Tibial nerve (tissue), 4 donors: ENCODE measurements at regions not wholly inside any gene's neighbourhood (a gene's known extent, or its start where the extent isn't known, plus 50 kb on each side); places are given as distances from the start of the nearest gene placed in this dataset.

Experiments
- DNase-seq, 2 donors: peaks; one replicate each; pipeline ENCODE4 v3.0.0-alpha.2; 2019; ENCODE audit warnings: low spot score in 2 of 2
- H3K27ac ChIP-seq, 4 donors: fragments of 200-600 bp; sonication (generic) in 3 of 4; one replicate each; pipeline ENCODE4 v1.5.1; 2017 to 2019; ENCODE audit warnings: mild to moderate bottlenecking in 1 of 4
- H3K27me3 ChIP-seq, 2 donors: fragments of 200-600 bp; sonication (generic) in 1 of 2; one replicate each; pipeline versions ENCODE4 v1.5.1 to v1.6.0; 2017 to 2019
- H3K36me3 ChIP-seq, 3 donors: fragments of 200-600 bp; sonication (generic); one replicate each; pipeline ENCODE4 v1.5.1; 2018 to 2019
- H3K4me1 ChIP-seq, 4 donors: fragments of 200-600 bp; sonication (generic) in 3 of 4; one replicate each; pipeline ENCODE4 v1.5.1; 2017 to 2019
- H3K4me3 ChIP-seq, 4 donors: fragments of 200-600 bp; sonication (generic) in 3 of 4; one replicate each; pipeline ENCODE4 v1.5.1; 2017 to 2019; ENCODE audit warnings: mild to moderate bottlenecking in 1 of 4, moderate library complexity in 1 of 4
- H3K9me3 ChIP-seq, 4 donors: fragments of 200-600 bp; sonication (generic) in 3 of 4; one replicate each; pipeline ENCODE4 v1.5.1; 2017 to 2019
- EP300 ChIP-seq, 2 donors: sonication (generic); formaldehyde crosslinking; IDR thresholded peaks; one replicate each; pipeline ENCODE4 v1.6.1; 2017; ENCODE audit warnings: antibody characterized with exemption in 2 of 2, mild to moderate bottlenecking in 1 of 2
- POLR2A ChIP-seq, 2 donors: fragments of 450-650 bp; IDR thresholded peaks; one replicate each; pipeline ENCODE4 v1.6.1; 2017; ENCODE audit warnings: antibody characterized with exemption in 2 of 2, mild to moderate bottlenecking in 2 of 2, moderate library complexity in 2 of 2
- WGBS, 2 donors: methylation state at CpG; one replicate each; pipeline ENCODE4 v1.1.5; 2018; 5-methylcytosine and 5-hydroxymethylcytosine counted together
- TF ChIP-seq, protein P1 (sequence below), 5 experiments: fragments of 200-600 bp in 3 of 5; fragments of 450-650 bp in 2 of 5; sonication (generic) in 3 of 5; IDR thresholded peaks; one replicate each; pipeline ENCODE4 v1.5.1; 2016 to 2019; ENCODE audit warnings: antibody characterized with exemption in 5 of 5, mild to moderate bottlenecking in 3 of 5, moderate library complexity in 2 of 5

DNA sequence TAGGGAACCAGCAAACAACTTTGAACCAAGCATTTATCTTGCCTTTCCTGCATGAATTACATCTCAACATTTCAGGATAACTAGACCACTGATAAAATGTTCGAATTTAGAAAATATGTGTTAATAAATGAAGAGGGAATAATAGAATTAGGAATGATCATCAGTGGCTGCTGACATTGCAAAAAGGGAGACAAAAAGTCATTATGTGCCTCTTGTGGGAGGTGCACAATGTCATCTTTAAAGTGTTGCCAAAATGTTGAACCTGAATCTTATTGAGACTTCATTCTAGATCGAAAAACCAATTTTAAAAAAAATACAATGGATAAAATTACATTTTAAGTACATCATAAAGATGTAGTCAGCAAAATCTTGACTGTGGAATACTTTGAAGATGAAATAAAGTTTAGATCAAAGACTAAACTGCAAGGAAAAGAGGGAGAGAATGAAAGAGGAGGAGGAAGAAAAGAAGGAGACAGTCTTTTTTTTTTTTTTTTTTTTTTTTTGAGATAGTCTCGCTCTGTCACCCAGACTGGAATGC lies 299.3 kb downstream of the FBXW7 start:
- Histone ChIP-seq H3K9me3 (no peaks in the 10 kb centered on the region), H3K4me3 (no peak overlapping the region), H3K4me1 (no peaks in the 10 kb centered on the region), H3K27ac (no peak overlapping the region), H3K36me3 (no peaks in the 10 kb centered on the region), H3K27me3 (no peaks in the 10 kb centered on the region)
- DNase-seq: no peak
- TF ChIP-seq, protein P1, sequence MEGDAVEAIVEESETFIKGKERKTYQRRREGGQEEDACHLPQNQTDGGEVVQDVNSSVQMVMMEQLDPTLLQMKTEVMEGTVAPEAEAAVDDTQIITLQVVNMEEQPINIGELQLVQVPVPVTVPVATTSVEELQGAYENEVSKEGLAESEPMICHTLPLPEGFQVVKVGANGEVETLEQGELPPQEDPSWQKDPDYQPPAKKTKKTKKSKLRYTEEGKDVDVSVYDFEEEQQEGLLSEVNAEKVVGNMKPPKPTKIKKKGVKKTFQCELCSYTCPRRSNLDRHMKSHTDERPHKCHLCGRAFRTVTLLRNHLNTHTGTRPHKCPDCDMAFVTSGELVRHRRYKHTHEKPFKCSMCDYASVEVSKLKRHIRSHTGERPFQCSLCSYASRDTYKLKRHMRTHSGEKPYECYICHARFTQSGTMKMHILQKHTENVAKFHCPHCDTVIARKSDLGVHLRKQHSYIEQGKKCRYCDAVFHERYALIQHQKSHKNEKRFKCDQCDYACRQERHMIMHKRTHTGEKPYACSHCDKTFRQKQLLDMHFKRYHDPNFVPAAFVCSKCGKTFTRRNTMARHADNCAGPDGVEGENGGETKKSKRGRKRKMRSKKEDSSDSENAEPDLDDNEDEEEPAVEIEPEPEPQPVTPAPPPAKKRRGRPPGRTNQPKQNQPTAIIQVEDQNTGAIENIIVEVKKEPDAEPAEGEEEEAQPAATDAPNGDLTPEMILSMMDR (IDR thresholded peaks at IDR 0.05): no peak
- TF ChIP-seq EP300 (IDR thresholded peaks at IDR 0.05) (no peak), POLR2A (IDR thresholded peaks at IDR 0.05) (no peak)
- 61 to 62% methylated on average over 3 of the region's 3 CpGs for WGBS, 2 donors

DNA sequence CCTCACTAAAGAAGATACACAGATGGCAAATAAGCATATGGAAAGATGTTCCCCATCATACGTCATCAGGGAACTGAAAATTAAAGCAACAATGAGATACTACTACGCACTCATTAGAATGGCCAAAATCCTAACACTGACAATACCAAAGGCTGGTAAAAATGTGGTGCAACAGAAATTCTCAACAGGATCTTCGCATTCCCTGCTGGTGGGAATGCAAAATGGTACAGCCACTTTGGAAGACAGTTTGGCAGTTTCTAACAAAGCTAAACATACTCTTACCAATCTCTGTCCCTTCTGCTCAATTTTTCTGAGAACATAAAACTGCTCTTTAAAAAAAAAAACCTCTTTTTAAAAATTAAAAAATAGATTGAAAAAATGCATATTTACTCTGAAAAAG lies 300.2 kb downstream of the FBXW7 start:
- Histone ChIP-seq H3K4me1 (no peaks in the 10 kb centered on the region), H3K27ac (no peak overlapping the region), H3K4me3 (no peak overlapping the region), H3K9me3 (no peaks in the 10 kb centered on the region), H3K27me3 (no peaks in the 10 kb centered on the region), H3K36me3 (no peaks in the 10 kb centered on the region)
- no peak for DNase-seq
- 91 to 96% methylated on average over 3 of the region's 3 CpGs for WGBS, 2 donors
- TF ChIP-seq, protein P1 (IDR thresholded peaks at IDR 0.05): no peak
- no peak for TF ChIP-seq POLR2A (IDR thresholded peaks at IDR 0.05)
- no peak for TF ChIP-seq EP300 (IDR thresholded peaks at IDR 0.05)

DNA sequence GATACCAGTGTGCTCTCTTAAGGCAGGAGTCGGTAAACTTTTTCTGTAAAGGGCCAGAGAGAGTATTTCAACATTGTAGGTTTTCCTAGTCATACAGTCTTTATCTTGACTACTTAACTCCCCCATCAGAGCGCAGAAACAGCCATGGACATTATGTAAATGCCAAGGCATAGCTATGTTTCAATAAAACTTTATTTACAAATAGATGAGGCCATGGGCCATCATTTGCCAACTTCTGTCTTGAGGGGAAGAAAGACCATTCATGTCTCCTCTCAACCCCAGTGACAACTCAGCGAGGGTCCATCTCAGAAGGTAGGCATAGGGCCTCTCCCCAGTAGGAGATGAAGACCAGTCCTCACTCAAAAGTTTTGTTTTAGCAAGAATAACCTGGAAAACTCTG lies 301.3 kb downstream of the FBXW7 start:
- 93 to 97% methylated on average over 3 of the region's 3 CpGs for WGBS, 2 donors
- H3K27me3 ChIP-seq: no peaks in the 10 kb centered on the region
- H3K4me3 ChIP-seq: no peak overlapping the region
- DNase-seq: no peak
- H3K27ac ChIP-seq: no peak overlapping the region
- H3K36me3 ChIP-seq: no peaks in the 10 kb centered on the region
- no peaks in the 10 kb centered on the region for H3K9me3 ChIP-seq
- no peak for TF ChIP-seq EP300 (IDR thresholded peaks at IDR 0.05)
- no peak for TF ChIP-seq POLR2A (IDR thresholded peaks at IDR 0.05)
- TF ChIP-seq, protein P1 (IDR thresholded peaks at IDR 0.05): no peak
- H3K4me1 ChIP-seq: no peaks in the 10 kb centered on the region

DNA sequence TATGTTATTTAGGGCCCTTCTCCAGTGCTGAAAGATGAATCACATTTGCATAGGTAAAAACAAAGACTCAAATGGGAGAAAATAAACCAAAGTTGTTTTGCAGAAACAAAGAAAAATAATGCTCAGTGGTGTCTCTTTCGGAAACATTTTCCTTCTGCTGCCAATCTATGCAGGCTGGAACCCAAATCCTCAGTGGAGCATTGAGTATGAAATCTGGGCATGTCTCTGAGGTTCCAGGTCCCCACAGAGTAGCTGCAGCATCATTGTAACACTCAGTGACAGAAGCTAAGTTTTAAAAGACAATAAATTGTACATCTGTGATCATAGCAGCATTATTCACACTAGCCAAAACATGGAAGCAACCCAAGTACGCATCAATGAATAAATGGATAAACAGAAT lies 303.6 kb downstream of the FBXW7 start:
- WGBS, 2 donors: 82 to 84% methylated on average over 2 of the region's 2 CpGs
- Histone ChIP-seq H3K27me3 (no peaks in the 10 kb centered on the region), H3K9me3 (no peaks in the 10 kb centered on the region), H3K4me1 (no peaks in the 10 kb centered on the region), H3K4me3 (no peak overlapping the region), H3K36me3 (no peaks in the 10 kb centered on the region), H3K27ac (no peak overlapping the region)
- DNase-seq: no peak
- no peak for TF ChIP-seq EP300 (IDR thresholded peaks at IDR 0.05)
- TF ChIP-seq, protein P1 (IDR thresholded peaks at IDR 0.05): no peak
- TF ChIP-seq POLR2A (IDR thresholded peaks at IDR 0.05): no peak

DNA sequence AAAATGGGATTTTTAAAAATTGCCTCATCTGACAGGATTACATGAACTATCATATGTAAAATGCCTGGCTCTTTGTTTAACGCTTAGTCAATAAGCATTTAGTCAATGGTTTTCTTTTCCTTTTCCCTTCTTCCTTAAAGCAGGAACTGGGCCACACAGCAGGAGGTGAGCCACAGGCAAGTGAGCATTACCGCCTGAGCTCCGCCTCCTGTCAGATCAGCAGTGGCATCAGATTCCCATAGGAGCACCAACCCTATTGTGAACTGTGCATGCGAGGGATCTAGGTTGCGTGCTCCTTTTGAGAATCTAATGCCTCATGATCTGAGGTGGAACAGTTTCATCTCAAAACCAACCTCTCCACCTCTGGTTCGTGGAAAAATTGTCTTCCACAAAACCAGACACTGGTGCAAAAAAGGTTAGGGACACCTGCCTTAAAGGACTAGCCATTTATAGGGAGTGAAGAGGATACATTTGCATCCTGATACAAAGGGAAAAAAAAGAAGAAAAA lies 306.1 kb downstream of the FBXW7 start:
- Histone ChIP-seq H3K36me3 (no peaks in the 10 kb centered on the region), H3K9me3 (no peaks in the 10 kb centered on the region), H3K27me3 (no peaks in the 10 kb centered on the region), H3K4me1 (no peaks in the 10 kb centered on the region), H3K27ac (no peak overlapping the region), H3K4me3 (no peak overlapping the region)
- no peak for DNase-seq
- no peak for TF ChIP-seq EP300 (IDR thresholded peaks at IDR 0.05)
- TF ChIP-seq, protein P1 (IDR thresholded peaks at IDR 0.05): no peak
- no peak for TF ChIP-seq POLR2A (IDR thresholded peaks at IDR 0.05)
- 84 to 91% methylated on average over 6 of the region's 6 CpGs for WGBS, 2 donors
